Immature natural killer cell (primary cell): ENCODE measurements at regions not wholly inside any gene's neighbourhood (a gene's known extent, or its start where the extent isn't known, plus 50 kb on each side); places are given as distances from the start of the nearest gene placed in this dataset.
A peak's percentile ranks its signal among the peaks of the same experiment; 100 is the strongest.

ENCODE experiments used
- DNase-seq, 3 donors: peaks; one replicate each; pipeline ENCODE4 v3.0.0; 2022; ENCODE audit warnings: mixed read lengths in 1 of 3
- H3K27ac Mint-ChIP-seq, 6 donors: one replicate each; pipeline ENCODE4 v1.8.0; 2020; ENCODE audit warnings: mixed read lengths in 6 of 6, mild to moderate bottlenecking in 5 of 6, inconsistent platforms in 4 of 6, moderate library complexity in 3 of 6
- H3K27me3 Mint-ChIP-seq, 3 donors: one replicate each; pipeline ENCODE4 v1.8.0; 2020 to 2021; ENCODE audit warnings: low read depth in 3 of 3, mild to moderate bottlenecking in 3 of 3, mixed read lengths in 3 of 3, moderate library complexity in 3 of 3, inconsistent platforms in 1 of 3
- H3K36me3 Mint-ChIP-seq, 3 donors: one replicate each; pipeline ENCODE4 v1.8.0; 2020; ENCODE audit warnings: mixed read lengths in 3 of 3, inconsistent platforms in 2 of 3, mild to moderate bottlenecking in 2 of 3
- H3K4me1 Mint-ChIP-seq, 2 donors: one replicate each; pipeline ENCODE4 v1.8.0; 2020; ENCODE audit warnings: inconsistent platforms in 2 of 2, mild to moderate bottlenecking in 2 of 2, mixed read lengths in 2 of 2, moderate library complexity in 1 of 2
- H3K4me3 Mint-ChIP-seq, 5 donors: one replicate each; pipeline ENCODE4 v1.8.0; 2020; ENCODE audit warnings: mild to moderate bottlenecking in 5 of 5, mixed read lengths in 5 of 5, inconsistent platforms in 3 of 5, moderate library complexity in 3 of 5
- H3K9me3 Mint-ChIP-seq, 6 donors: one replicate each; pipeline ENCODE4 v1.8.0; 2020; ENCODE audit warnings: mild to moderate bottlenecking in 6 of 6, mixed read lengths in 6 of 6, inconsistent platforms in 4 of 6, moderate library complexity in 3 of 6

GRCh38 chr4:116395408-116395807, 690.0 kb downstream of the TRAM1L1 start:
- Mint-ChIP-seq H3K4me3 (no peak overlapping the region), H3K4me1 (no peaks in the 10 kb centered on the region), H3K36me3 (no peaks in the 10 kb centered on the region), H3K27ac (no peak overlapping the region), H3K9me3 (peaks cover 0 to 18% (median 1%) of the 10 kb centered on the region in 6 donors), H3K27me3 (no peaks in the 10 kb centered on the region)
- no peak for DNase-seq

GRCh38 chr4:116391020-116391419, 694.4 kb downstream of the TRAM1L1 start:
- H3K4me1 Mint-ChIP-seq, result no peaks in the 10 kb centered on the region
- H3K27ac Mint-ChIP-seq, result no peak overlapping the region
- H3K36me3 Mint-ChIP-seq, result no peaks in the 10 kb centered on the region
- H3K9me3 Mint-ChIP-seq, result peaks cover 1 to 34% (median 15%) of the 10 kb centered on the region in 6 donors
- no peak overlapping the region for H3K4me3 Mint-ChIP-seq
- no peak for DNase-seq
- no peaks in the 10 kb centered on the region for H3K27me3 Mint-ChIP-seq

GRCh38 chr4:116389139-116389538, 696.2 kb downstream of the TRAM1L1 start:
- H3K4me1 Mint-ChIP-seq, result no peaks in the 10 kb centered on the region
- H3K27me3 Mint-ChIP-seq, result no peaks in the 10 kb centered on the region
- DNase-seq, result no peak
- no peaks in the 10 kb centered on the region for H3K36me3 Mint-ChIP-seq
- peaks cover 2 to 31% (median 15%) of the 10 kb centered on the region in 6 donors for H3K9me3 Mint-ChIP-seq
- H3K27ac Mint-ChIP-seq, result no peak overlapping the region
- no peak overlapping the region for H3K4me3 Mint-ChIP-seq

GRCh38 chr4:116387937-116388474, 697.4 kb downstream of the TRAM1L1 start:
- Mint-ChIP-seq H3K27ac (no peak overlapping the region), H3K4me1 (no peaks in the 10 kb centered on the region), H3K27me3 (no peaks in the 10 kb centered on the region), H3K36me3 (no peaks in the 10 kb centered on the region), H3K9me3 (peaks cover 2 to 31% (median 16%) of the 10 kb centered on the region in 6 donors), H3K4me3 (no peak overlapping the region)
- DNase-seq, result no peak

- Mint-ChIP-seq H3K9me3 (peaks cover 2 to 33% (median 16%) of the 10 kb centered on the region in 6 donors), H3K27ac (no peak overlapping the region), H3K4me3 (no peak overlapping the region), H3K27me3 (no peaks in the 10 kb centered on the region), H3K36me3 (no peaks in the 10 kb centered on the region), H3K4me1 (no peaks in the 10 kb centered on the region)
- DNase-seq, result no peak
Observed at GRCh38 chr4:116386856-116387255, 698.5 kb downstream of the TRAM1L1 start.

- H3K27me3 Mint-ChIP-seq, result no peaks in the 10 kb centered on the region
- DNase-seq, result no peak
- H3K9me3 Mint-ChIP-seq, result peaks cover 2 to 28% (median 14%) of the 10 kb centered on the region in 6 donors
- H3K4me1 Mint-ChIP-seq, result no peaks in the 10 kb centered on the region
- H3K27ac Mint-ChIP-seq, result no peak overlapping the region
- no peak overlapping the region for H3K4me3 Mint-ChIP-seq
- no peaks in the 10 kb centered on the region for H3K36me3 Mint-ChIP-seq
Observed at GRCh38 chr4:116385583-116385982, 699.8 kb downstream of the TRAM1L1 start.

- no peak overlapping the region for H3K4me3 Mint-ChIP-seq
- H3K4me1 Mint-ChIP-seq, result no peaks in the 10 kb centered on the region
- no peaks in the 10 kb centered on the region for H3K36me3 Mint-ChIP-seq
- peaks cover 0 to 12% (median 5%) of the 10 kb centered on the region in 6 donors for H3K9me3 Mint-ChIP-seq
- DNase-seq, result no peak
- no peaks in the 10 kb centered on the region for H3K27me3 Mint-ChIP-seq
- H3K27ac Mint-ChIP-seq, result no peak overlapping the region
Observed at GRCh38 chr4:116374815-116375214, 710.6 kb downstream of the TRAM1L1 start.

GRCh38 chr4:116362583-116362982, 722.8 kb downstream of the TRAM1L1 start:
- Mint-ChIP-seq H3K9me3 (peaks cover 0 to 7% (median under 1%) of the 10 kb centered on the region in 6 donors), H3K27ac (no peak overlapping the region), H3K36me3 (no peaks in the 10 kb centered on the region), H3K4me1 (no peaks in the 10 kb centered on the region), H3K4me3 (no peak overlapping the region), H3K27me3 (no peaks in the 10 kb centered on the region)
- no peak for DNase-seq

GRCh38 chr4:116361790-116362189, 723.6 kb downstream of the TRAM1L1 start:
- no peak for DNase-seq
- Mint-ChIP-seq H3K9me3 (peaks cover 0 to 7% (median under 1%) of the 10 kb centered on the region in 6 donors), H3K27me3 (no peaks in the 10 kb centered on the region), H3K27ac (no peak overlapping the region), H3K36me3 (no peaks in the 10 kb centered on the region), H3K4me1 (no peaks in the 10 kb centered on the region), H3K4me3 (no peak overlapping the region)

GRCh38 chr4:116358633-116359222, 726.6 kb downstream of the TRAM1L1 start:
- Mint-ChIP-seq H3K4me3 (no peak overlapping the region), H3K9me3 (peaks cover 0 to 7% (median under 1%) of the 10 kb centered on the region in 6 donors), H3K27me3 (no peaks in the 10 kb centered on the region), H3K4me1 (no peaks in the 10 kb centered on the region), H3K36me3 (no peaks in the 10 kb centered on the region), H3K27ac (no peak overlapping the region)
- DNase-seq, result peak in 2 of 3 donors; percentile 5 to 11

GRCh38 chr4:116357758-116358157, 727.6 kb downstream of the TRAM1L1 start:
- DNase-seq, result no peak
- no peak overlapping the region for H3K27ac Mint-ChIP-seq
- H3K36me3 Mint-ChIP-seq, result no peaks in the 10 kb centered on the region
- H3K27me3 Mint-ChIP-seq, result no peaks in the 10 kb centered on the region
- H3K4me3 Mint-ChIP-seq, result no peak overlapping the region
- H3K9me3 Mint-ChIP-seq, result peaks cover 0 to 7% (median 2%) of the 10 kb centered on the region in 6 donors
- H3K4me1 Mint-ChIP-seq, result no peaks in the 10 kb centered on the region

GRCh38 chr4:116346750-116347149, 738.6 kb downstream of the TRAM1L1 start:
- H3K4me3 Mint-ChIP-seq, result no peak overlapping the region
- H3K4me1 Mint-ChIP-seq, result no peaks in the 10 kb centered on the region
- DNase-seq, result no peak
- H3K9me3 Mint-ChIP-seq, result peaks cover 4 to 21% (median 11%) of the 10 kb centered on the region in 6 donors
- peaks cover 0 to 3% (median 0%) of the 10 kb centered on the region in 3 donors for H3K36me3 Mint-ChIP-seq
- no peaks in the 10 kb centered on the region for H3K27me3 Mint-ChIP-seq
- no peak overlapping the region for H3K27ac Mint-ChIP-seq

GRCh38 chr4:116343809-116344208, 741.6 kb downstream of the TRAM1L1 start:
- Mint-ChIP-seq H3K4me1 (no peaks in the 10 kb centered on the region), H3K27ac (no peak overlapping the region), H3K36me3 (peaks cover 0 to 3% (median 0%) of the 10 kb centered on the region in 3 donors), H3K27me3 (peaks cover 0 to 2% (median 0%) of the 10 kb centered on the region in 3 donors), H3K9me3 (peaks cover 1 to 23% (median 7%) of the 10 kb centered on the region in 6 donors), H3K4me3 (no peak overlapping the region)
- no peak for DNase-seq

GRCh38 chr4:116342143-116342542, 743.2 kb downstream of the TRAM1L1 start:
- Mint-ChIP-seq H3K27me3 (peaks cover 0 to 2% (median 0%) of the 10 kb centered on the region in 3 donors), H3K9me3 (peaks cover 3 to 22% (median 7%) of the 10 kb centered on the region in 6 donors), H3K4me1 (no peaks in the 10 kb centered on the region), H3K4me3 (no peak overlapping the region), H3K36me3 (peaks cover 0 to 3% (median 0%) of the 10 kb centered on the region in 3 donors), H3K27ac (no peak overlapping the region)
- DNase-seq, result no peak

- H3K27me3 Mint-ChIP-seq, result no peaks in the 10 kb centered on the region
- H3K9me3 Mint-ChIP-seq, result peaks cover 0 to 24% (median 5%) of the 10 kb centered on the region in 6 donors
- no peaks in the 10 kb centered on the region for H3K4me1 Mint-ChIP-seq
- no peaks in the 10 kb centered on the region for H3K36me3 Mint-ChIP-seq
- H3K27ac Mint-ChIP-seq, result no peak overlapping the region
- no peak for DNase-seq
- H3K4me3 Mint-ChIP-seq, result no peak overlapping the region
Observed at GRCh38 chr4:116332508-116332907, 752.9 kb downstream of the TRAM1L1 start.
